Left kidney (tissue), 1 donor: ENCODE measurements at regions not wholly inside any gene's neighbourhood (a gene's known extent, or its start where the extent isn't known, plus 50 kb on each side); places are given as distances from the start of the nearest gene placed in this dataset.

ENCODE experiments used
- DNase-seq: peaks from one replicate; pipeline ENCODE4 v3.0.0-alpha.2; 2013

DNA sequence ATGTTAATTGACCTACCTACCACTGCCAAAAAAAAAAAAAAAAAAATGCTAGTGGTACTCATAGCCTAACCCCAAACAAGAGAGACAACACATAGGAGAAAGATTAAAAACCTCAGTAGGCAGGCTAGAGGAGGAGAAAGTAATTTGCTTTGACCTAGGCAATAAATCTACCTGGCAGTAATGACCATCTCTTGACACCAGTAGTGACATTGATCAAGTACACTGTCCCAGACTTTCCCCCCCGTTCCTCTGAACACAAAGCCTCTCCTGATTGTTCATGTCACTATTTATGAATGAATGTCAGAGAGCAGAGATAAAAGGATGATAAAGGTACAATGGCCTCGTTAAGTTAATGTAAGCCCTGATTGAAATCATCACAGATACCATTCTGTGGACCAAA is 746.8 kb downstream of the CBLN4 start:
- peak; percentile 14 for DNase-seq

DNA sequence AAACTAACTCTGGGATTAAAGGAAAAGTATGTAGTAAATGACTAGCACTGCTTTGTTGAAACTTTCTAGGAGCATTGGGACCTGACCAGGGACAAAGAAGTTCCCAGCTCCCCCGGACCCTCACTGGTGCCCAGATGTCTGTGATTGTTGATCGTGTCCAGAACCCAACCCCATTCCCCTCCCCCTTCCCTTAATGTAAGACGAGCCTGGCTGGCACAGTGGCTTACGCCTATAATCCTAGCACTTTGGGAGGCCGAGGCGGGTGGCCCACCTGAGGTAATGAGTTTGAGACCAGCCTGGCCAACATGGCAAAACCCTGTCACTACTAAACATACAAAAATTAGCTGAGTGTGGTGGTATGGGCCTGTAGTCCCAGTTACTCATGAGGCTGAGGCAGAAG is 750.3 kb downstream of the CBLN4 start:
- DNase-seq: no peak

DNA sequence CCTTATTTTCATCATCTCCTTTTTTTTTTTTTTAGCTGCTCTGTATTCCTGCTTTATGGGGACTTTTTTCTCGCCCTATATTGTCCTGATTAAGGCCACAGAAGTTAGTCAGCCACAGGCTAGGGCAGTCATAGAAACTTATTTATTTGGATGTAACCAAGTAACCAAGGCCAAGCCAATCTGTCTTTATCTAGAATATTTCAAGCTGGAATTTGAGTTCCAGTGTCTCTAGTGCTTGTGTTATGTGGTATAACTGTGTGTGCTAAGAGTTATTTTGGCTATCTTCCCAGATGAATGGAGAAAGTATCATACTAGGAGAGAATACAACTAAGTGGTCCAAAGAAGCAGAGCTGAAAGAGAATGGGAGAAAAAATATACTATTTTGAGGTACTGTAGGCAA is 751.5 kb downstream of the CBLN4 start:
- peak; percentile 20 for DNase-seq

DNA sequence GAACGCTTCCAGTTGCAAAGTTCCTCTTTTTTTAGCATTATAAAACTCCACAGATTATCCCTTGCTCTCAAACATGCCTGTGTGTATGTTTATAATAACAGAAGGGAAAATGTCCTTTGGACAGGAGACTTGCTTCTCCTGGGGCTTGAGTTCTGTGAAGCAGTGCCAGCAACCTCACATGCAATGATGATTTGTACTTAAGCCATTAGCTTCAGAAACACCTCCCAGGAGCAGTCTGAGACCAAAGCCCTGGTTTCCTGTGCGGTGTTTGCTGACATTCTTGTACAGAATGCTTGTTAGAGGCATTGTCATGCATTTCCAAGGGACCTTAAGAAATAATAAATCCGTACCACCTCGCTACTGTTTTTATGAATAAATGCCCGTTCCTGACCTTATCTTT is 752.8 kb downstream of the CBLN4 start:
- DNase-seq: no peak

DNA sequence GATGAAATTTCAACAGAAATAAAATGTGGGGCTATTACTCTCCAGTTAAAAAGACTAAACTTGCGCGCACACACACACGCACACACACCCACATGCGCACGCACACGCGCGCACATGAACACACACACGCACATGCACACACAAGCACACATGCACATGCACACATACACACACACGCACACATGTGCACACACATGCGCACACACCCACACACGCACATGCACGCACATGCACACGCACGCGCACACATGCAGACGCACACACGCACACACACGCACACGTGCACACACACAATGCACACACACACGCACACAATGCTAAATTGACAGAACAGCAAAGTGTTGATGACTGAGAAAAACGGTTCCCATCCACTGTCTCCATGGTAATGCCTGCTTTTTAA is 754.1 kb downstream of the CBLN4 start:
- no peak for DNase-seq

DNA sequence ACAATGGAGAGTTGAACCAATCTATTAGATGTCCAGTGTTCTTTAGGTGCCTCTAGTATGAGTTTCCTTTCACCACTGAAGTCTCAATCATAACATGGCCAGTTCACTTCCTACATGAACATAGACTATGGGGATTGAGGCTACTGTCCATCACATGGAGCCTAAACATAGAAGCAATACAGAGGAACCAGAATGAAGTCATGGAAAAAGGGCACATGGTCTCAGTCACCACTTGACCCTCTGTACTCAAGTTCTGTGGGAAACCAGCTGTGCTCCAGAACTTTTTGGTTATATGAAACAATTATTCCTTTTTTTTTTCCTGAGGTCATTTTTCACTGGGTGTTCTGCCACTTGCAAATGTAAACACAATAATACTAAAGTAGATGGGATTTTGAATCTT is 762.5 kb downstream of the CBLN4 start:
- no peak for DNase-seq

DNA sequence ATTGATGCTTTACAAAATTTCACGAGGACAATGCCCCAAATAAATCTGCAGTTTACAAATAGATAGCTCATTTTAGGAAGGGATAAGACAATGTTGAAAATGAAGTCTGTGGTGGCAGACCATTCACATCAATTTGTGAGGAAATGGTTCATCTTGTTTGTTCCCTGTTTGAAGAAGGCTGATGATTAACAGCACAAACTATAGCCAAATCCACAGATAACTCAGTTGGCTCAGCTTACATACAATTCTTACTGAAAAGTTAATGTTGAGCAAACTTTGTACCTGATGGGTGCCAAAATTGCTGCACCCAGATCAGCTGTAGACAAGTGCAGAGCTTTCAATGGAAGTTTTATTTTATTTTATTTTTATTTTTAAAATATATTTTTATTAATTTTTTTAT is 763.9 kb downstream of the DOK5 start:
- DNase-seq: no peak

DNA sequence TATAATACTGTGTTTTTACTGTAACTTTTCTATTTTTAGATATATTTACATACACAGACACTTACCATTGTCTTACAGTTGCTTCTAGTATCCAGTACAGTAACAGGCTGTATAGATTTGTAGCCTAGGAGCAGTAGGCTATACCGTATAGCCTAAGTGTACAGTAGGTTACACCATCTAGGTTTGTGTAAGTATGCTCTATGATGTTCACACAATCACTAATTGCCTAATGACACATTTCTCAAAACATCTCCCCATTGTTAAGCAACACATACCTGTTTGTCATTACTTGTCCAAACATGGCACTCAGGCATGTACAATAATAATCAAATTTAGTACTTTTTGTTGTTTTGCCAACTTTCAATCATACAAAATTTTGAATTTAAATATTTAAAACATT is 757.3 kb downstream of the DOK5 start:
- DNase-seq: no peak

DNA sequence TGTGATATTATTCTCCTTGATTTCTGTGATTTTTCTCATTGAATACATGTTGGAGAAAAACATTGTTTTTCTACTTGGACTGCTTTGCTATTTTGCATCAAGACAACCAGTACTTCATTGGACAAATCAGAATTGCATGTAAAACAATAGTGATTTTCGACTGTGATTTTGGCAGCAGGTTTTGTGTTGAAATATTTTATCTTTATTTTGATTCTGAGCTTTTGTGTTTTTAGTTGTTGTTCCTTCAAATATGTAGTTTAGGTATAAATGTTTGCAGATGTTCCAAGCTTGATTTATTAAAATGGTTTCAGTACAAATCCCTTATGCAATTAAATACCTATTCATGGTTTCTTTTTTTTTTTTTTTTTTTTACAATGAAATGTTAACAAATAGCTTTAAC is 754.1 kb downstream of the DOK5 start:
- DNase-seq: no peak

DNA sequence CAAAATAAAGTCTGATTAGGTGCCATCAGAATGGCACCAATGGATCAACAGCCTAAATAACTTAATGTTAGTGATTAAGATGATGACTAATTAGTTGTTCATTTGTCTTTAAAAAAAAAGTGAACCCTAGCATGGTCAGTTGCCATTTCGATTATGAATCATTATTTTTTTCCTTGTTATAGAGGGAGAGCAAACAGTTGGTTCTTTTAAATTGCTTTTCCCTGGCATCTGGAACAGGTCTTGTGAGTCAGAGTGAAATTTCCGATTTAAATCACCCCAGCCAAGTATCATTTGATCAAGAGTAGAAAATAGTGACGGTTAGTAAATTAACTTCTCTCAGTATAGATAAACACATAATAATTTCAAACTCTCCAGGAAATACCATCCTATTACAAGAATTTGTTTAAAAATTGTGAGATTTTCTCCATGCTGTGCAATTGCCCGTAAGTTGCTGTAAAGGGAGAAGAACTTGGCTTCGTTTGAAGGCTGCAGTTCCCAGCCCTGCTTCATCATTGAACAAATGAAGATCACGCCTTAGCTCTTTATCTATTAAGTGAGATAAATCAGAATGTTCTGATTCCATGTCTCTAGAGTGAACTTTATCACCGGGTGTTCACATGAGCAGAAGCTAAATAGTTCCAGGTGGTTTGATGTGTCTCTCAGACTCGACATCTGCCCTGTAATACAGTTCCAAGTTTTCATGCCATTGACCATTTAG is 741.3 kb downstream of the DOK5 start:
- DNase-seq: no peak

DNA sequence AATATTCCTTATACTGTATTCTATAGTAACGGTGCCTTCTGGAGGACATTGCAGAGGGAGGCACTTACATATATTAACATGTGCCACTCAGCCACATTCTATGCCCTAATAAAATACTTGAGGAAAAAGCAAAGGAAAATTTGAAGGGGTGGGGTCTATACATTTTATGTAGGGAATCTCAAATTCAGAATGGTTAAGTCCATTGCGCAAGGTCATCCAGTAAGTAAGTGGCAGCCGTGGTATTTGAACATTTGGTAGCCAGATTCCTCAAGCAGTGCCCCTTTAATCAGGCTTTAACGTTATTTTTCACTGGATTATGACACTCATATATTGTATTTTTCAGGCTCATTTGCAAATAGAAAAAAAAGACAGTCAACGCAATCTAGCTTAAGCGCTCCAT is 738.3 kb downstream of the DOK5 start:
- no peak for DNase-seq

DNA sequence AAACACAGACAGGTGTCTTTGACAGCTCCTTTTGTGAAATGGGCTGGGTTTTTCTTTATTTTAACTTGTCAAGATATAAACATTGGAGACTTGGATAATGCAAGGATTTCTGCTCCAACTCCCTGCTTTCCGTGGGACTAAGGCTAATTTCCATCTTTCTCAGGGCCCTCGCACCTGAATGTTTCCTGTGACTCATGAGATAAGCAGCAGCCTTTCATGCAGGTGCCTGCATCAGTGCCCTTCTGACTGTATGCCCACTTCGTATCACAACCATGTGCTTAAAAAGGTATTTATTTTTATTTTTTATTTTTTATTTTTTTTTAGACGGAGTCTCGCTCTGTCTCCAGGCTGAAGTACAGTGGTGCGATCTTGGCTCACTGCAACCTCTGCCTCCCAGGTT is 736.1 kb downstream of the DOK5 start:
- no peak for DNase-seq

DNA sequence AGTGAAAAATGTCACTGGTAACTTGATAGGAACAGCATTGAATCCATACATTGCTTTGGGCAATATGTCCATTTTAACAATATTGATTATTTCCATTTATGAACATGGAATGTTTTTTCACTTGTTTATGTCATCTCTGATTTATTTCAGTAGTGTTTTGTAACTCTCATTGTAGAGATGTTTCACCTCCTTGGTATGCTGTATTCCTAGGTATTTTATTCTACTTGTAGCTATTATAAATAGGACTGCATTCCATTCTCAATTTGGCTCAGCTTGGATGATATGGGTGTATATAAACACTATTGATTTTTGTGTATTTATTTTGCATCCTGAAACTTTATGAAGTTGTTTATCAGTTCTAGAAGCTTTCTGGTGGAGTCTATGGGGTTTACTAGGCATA is 730.3 kb downstream of the DOK5 start:
- DNase-seq: no peak

DNA sequence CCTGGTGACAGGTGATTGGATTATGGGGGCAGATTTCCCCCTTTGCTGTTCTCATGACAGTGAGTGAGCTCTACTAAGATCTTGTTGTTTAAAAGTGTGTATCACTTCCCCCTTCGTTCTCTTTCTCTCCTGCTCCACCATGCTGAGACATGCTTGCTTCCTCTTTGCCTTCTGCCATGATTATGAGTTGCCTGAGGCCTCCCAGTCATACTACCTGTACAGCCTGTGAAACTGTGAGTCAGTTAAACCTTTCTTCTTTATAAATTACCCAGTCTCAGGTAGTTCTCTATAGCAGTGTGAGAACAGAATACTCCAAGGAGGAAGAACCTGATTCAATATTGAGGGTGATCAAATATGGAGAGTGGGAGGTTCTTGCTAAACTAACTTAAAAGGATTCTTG is 724.9 kb downstream of the DOK5 start:
- no peak for DNase-seq

DNA sequence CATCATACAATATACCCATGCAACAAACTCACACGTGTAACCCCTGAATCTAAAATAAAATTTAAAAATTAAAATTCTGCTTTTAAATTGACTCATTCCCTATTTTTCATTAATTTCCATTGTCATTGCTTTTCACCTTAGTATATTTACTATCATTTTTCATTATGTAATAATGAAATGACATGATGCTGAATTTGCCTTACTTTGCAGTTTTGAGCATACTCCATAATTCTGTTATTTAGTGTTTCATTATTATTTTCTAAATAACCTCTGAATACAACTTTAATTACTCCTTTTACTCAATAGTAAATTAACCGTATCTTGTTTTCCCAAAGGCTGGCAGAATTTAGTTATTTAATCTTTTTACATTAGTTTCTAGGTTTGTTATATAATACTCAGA is 719.6 kb downstream of the DOK5 start:
- DNase-seq: no peak

DNA sequence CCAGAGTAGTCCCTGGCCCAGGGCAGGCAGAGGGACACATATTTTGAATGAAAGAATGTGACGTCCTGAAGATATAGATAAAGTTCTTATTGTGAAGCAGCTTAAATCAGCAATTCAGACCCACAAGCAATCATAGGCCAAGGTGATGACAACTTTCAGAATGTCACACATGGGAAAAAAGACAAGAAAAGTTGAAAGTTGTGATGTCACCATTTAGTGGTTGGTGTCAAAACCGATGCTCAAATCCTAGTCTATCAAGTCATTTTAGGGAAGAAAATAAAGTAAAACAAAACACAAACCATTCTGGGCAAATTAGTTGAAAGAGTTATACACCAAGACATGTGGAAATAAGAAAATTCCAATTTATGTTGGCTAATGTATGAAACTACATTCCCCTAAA is 710.8 kb downstream of the DOK5 start:
- DNase-seq: no peak

DNA sequence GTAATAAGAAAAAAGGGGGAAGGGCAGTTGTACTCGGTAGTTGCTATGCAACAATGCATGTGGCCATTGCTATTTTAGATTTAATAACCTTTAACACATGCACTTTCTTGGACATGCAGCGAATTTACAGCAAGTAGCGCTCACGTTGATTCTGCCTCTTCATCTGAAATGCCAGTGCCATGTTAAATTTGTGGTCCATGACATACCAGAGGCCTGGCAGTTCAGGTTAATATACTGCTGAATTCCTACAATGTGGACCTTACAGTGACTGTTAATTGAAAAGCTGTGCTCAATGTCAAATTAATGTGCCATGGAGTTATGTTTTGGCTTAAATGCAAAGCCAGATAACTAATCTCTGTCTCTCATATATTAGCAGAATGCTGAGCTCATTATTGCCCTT is 699.7 kb downstream of the DOK5 start:
- peak; percentile 35 for DNase-seq

DNA sequence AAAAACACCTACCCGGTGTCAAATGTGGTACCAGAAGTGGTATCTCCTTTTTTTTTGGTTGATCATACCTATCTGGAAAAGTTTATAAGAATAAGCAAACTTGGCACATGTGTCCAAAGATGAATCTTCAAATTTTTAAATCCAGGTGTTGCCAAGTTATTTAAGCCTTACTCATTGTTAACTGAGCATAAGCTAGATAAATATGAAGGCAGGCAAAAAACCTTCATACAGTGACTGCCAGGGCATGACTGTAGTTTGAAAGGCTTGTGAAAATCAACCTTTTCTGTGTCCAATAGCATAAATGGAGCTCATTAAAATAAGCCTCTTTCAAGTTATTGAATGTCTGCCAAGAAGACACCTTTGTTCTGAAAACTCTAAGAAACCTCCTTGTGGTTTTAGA is 699.2 kb downstream of the DOK5 start:
- DNase-seq: no peak

DNA sequence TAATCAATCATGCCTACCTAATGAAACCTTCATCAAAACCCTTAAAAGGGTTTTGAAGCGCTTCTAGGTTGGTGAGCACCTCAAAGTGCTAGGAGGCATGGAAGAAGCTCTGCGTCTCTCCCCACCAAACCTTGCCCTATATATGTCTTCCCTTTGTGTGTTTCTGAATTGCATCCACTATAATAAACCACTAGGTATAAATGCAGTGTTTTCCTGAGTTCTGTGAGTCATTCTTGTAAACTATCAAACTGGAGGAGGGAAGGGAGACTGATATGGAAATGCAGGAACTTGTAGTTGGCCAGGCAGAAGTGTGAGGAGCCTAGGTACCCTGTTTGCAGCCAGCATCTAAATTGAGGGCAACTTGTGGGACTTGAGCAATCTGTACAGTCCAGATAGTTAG is 698.8 kb downstream of the DOK5 start:
- no peak for DNase-seq

DNA sequence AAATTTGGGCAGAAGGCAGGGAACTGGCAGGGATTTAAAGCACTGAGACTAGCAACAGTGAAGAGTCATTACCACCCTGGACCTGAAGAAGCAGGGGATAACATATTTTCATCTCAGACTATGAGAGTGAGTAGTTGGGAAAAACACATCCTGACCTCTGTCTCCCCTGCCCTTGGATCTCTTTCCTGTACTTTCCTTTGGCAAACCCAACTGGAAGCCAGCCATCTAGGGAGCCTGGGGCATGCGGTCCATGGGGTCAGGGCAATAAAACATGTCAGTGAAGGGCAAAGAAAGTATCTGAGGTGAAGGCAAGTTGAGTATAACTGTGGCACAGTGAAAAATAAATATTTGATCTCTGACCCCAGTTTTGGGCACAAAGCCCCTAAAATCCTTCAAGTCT is 698.2 kb downstream of the DOK5 start:
- no peak for DNase-seq

DNA sequence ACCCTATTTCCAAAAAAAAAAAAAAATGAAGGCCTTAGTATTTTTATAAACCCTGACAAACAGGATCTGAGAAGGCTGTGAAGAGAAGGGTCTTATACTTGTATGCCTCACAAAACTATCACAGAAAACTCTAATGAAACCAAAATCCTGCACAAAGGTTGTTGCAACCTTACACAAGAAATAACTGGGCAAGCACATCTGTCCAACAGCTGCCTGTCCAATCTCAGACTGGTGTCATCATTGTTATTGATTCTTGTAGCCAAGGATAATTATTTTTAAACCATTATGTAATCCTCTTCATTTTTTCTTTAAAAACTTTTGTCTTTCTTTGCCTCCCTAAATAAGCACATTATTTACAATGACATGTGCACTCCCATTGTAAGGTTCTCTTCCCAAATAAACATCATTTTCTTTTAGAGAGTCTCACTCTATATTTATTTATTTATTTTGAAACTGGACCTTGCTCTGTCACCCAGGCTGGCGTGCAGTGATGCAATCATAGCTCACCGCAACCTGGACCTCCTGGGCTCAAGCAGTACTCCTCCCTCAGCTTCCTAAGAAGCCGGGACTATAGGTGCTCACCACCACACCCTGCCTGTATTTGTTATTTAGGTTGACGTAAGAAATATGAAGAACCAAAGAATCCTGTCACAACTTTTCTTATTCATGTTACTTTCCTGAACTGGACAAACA is 697.1 kb downstream of the DOK5 start:
- DNase-seq: no peak

DNA sequence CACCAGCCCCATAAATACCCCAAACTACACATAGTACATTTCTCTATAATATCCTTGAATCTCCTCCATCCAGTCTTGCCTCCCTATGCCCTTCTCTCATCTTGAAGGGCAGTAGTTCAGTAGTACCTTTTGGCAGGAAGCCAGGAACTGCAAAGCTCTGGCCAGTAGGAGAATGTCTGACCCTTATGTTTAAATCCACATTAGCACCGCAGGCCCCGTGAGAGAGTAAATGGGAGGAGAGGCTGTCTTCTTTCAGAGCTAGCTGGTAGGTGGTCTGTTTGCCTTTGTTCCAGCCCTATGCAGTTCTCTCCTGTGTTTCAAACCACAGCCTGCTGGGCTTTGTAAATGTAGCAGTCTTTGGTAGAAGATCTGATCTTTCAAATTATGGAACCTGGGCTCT is 690.7 kb downstream of the DOK5 start:
- DNase-seq: no peak

DNA sequence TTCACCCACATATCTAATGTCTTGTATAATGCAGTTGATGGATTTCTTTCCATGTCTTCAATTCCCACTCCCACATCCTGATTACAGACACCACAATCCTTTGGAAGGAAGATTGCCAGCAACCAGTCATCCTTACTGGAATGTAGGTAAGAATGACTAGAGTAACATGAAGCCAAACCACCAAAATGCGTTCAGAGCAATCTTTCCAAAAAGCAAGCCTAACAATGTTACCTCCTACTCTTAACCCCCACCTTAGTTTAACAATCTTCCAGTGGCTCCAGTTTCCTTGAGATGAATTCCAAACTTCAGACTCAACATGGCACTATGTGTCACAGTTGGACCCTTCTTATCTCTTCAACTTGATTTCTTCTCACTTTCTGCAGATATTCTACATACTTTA is 685.6 kb downstream of the DOK5 start:
- no peak for DNase-seq

DNA sequence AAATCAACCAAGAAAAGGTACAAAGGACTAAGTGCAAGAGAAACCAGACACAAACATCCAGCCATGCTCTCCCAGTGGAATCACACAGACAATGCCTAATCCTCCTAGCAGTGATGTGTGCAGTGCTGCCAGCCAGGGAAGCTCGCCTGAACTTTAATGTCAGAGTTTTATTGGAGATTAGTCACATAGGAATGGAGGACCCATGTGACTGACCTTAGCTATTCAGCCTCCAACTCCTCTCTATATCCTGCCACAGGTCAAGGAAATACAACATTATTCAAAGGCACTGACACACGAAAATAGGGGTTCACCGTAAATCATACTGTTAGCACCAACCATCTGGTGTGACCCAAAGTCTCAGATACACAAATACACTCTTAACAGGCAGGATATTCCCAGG is 684.6 kb downstream of the DOK5 start:
- DNase-seq: peak; percentile 24
